Common myeloid progenitor, CD34-positive (primary cell): ENCODE measurements at regions not wholly inside any gene's neighbourhood (a gene's known extent, or its start where the extent isn't known, plus 50 kb on each side); places are given as distances from the start of the nearest gene placed in this dataset.

ENCODE experiments used
- CTCF ChIA-PET: fragments of 350-600 bp; sonication (Branson Sonifier 250); formaldehyde crosslinking; loops from one replicate; lab custom pipeline; 2021; ENCODE audit warnings: antibody characterized with exemption; lab: Charles Lee
- POLR2A ChIA-PET: fragments of 350-600 bp; sonication (Branson Sonifier 250); formaldehyde crosslinking; loops from one replicate; lab custom pipeline; 2021; ENCODE audit warnings: antibody characterized with exemption; lab: Charles Lee
- DNase-seq, 3 donors: peaks; one replicate each; pipeline versions ENCODE4 v3.0.0 to v3.0.0-alpha.2; 2013
- H3K27ac ChIP-seq, 2 experiments: 1 replicate in 1 of 2; 2 replicates in 1 of 2; pipeline ENCODE4 v1.7.0; 2013; ENCODE audit warnings: inconsistent platforms in 2 of 2, low read length in 2 of 2, mild to moderate bottlenecking in 2 of 2, low read depth in 1 of 2, moderate library complexity in 1 of 2; ENCODE audit not compliant: severe bottlenecking in 2 of 2, insufficient read depth in 1 of 2, poor library complexity in 1 of 2
- H3K27me3 ChIP-seq, 5 experiments: replicated peaks in 2 of 5; 1 replicate in 3 of 5; 2 replicates in 2 of 5; pipeline versions ENCODE4 v1.6.1 to v1.7.0; 2013; ENCODE audit warnings: low read length in 4 of 5, mild to moderate bottlenecking in 2 of 5, moderate library complexity in 2 of 5, inconsistent platforms in 1 of 5; ENCODE audit not compliant: insufficient read depth in 5 of 5, control insufficient read depth in 4 of 5
- H3K36me3 ChIP-seq, 4 experiments: 1 replicate in 2 of 4; 2 replicates in 2 of 4; pipeline versions ENCODE4 v1.6.1 to v1.7.0; 2013; ENCODE audit warnings: low read length in 3 of 4, control low read depth in 1 of 4, mild to moderate bottlenecking in 1 of 4; ENCODE audit not compliant: control insufficient read depth in 4 of 4, insufficient read depth in 4 of 4
- H3K4me1 ChIP-seq, 4 experiments: 1 replicate in 3 of 4; 2 replicates in 1 of 4; pipeline versions ENCODE4 v1.6.1 to v1.7.1; 2013; ENCODE audit warnings: low read length in 3 of 4, mild to moderate bottlenecking in 3 of 4, control low read depth in 1 of 4, inconsistent platforms in 1 of 4, moderate library complexity in 1 of 4; ENCODE audit not compliant: control insufficient read depth in 4 of 4, insufficient read depth in 4 of 4; ENCODE audit errors: control extremely low read depth in 1 of 4
- H3K4me3 ChIP-seq, 7 experiments: 1 replicate in 4 of 7; 2 replicates in 3 of 7; pipeline versions ENCODE4 v1.5.1 to v1.7.0; 2013; ENCODE audit warnings: mild to moderate bottlenecking in 7 of 7, low read length in 6 of 7, moderate library complexity in 6 of 7, inconsistent platforms in 2 of 7, low read depth in 2 of 7, control low read depth in 1 of 7; ENCODE audit not compliant: insufficient read depth in 4 of 7, control insufficient read depth in 1 of 7; ENCODE audit errors: extremely low read depth in 1 of 7
- H3K9me3 ChIP-seq, 5 experiments: 1 replicate in 4 of 5; 2 replicates in 1 of 5; pipeline versions ENCODE4 v1.6.1 to v1.7.1; 2013; ENCODE audit warnings: low read length in 4 of 5, mild to moderate bottlenecking in 2 of 5, inconsistent platforms in 1 of 5, low read depth in 1 of 5, moderate library complexity in 1 of 5; ENCODE audit not compliant: control insufficient read depth in 4 of 5, insufficient read depth in 2 of 5; ENCODE audit errors: control extremely low read depth in 1 of 5
- WGBS: methylation state at CpG from one replicate; pipeline ENCODE4 v1.1.5; 2013; ENCODE audit not compliant: insufficient coverage; 5-methylcytosine and 5-hydroxymethylcytosine counted together

GRCh38 chr2:181138816-181139215 is 158.4 kb downstream of the UBE2E3 start:
- Histone ChIP-seq H3K4me1 (peaks cover 0 to 3% (median 2%) of the 10 kb centered on the region in 4 experiments), H3K27ac (no peak overlapping the region), H3K9me3 (peaks cover 0 to 10% (median 2%) of the 10 kb centered on the region in 5 experiments), H3K36me3 (no peaks in the 10 kb centered on the region), H3K27me3 (no peaks in the 10 kb centered on the region), H3K4me3 (no peak overlapping the region)
- ChIA-PET POLR2A (no interaction called here), CTCF (no interaction called here)
- 50% methylated on average over 1 of the region's 3 CpGs for WGBS
- DNase-seq: no peak

GRCh38 chr2:181139831-181140230 is 159.4 kb downstream of the UBE2E3 start:
- no peak overlapping the region for H3K4me3 ChIP-seq
- H3K9me3 ChIP-seq: peaks cover 0 to 10% (median 1%) of the 10 kb centered on the region in 5 experiments
- peaks cover 0 to 7% (median 4%) of the 10 kb centered on the region in 4 experiments for H3K4me1 ChIP-seq
- POLR2A ChIA-PET: no interaction called here
- no peak for DNase-seq
- H3K36me3 ChIP-seq: no peaks in the 10 kb centered on the region
- no CpG with 5 or more reads among the region's 2 CpGs for WGBS
- CTCF ChIA-PET: no interaction called here
- no peak overlapping the region for H3K27ac ChIP-seq
- H3K27me3 ChIP-seq: no peaks in the 10 kb centered on the region

- POLR2A ChIA-PET: no interaction called here
- Histone ChIP-seq H3K4me1 (peaks cover 0 to 7% (median 4%) of the 10 kb centered on the region in 4 experiments), H3K36me3 (no peaks in the 10 kb centered on the region), H3K27me3 (no peaks in the 10 kb centered on the region), H3K9me3 (peaks cover 0 to 6% (median 0%) of the 10 kb centered on the region in 5 experiments), H3K27ac (no peak overlapping the region), H3K4me3 (no peak overlapping the region)
- no peak for DNase-seq
- 100% methylated on average over 1 of the region's 1 CpG for WGBS
- CTCF ChIA-PET: no interaction called here
These were observed 160.0 kb downstream of the UBE2E3 start for GRCh38 chr2:181140414-181140813.

GRCh38 chr2:181140928-181141327 is 160.5 kb downstream of the UBE2E3 start:
- Histone ChIP-seq H3K27ac (no peak overlapping the region), H3K9me3 (peaks cover 0 to 4% (median 2%) of the 10 kb centered on the region in 5 experiments), H3K4me1 (peaks cover 0 to 7% (median 4%) of the 10 kb centered on the region in 4 experiments), H3K36me3 (no peaks in the 10 kb centered on the region), H3K4me3 (no peak overlapping the region), H3K27me3 (no peaks in the 10 kb centered on the region)
- ChIA-PET CTCF (no interaction called here), POLR2A (no interaction called here)
- no CpG with 5 or more reads among the region's 1 CpG for WGBS
- no peak for DNase-seq

GRCh38 chr2:181141676-181142075 is 161.3 kb downstream of the UBE2E3 start:
- Histone ChIP-seq H3K27me3 (no peaks in the 10 kb centered on the region), H3K36me3 (no peaks in the 10 kb centered on the region), H3K9me3 (peaks cover 0 to 4% (median 1%) of the 10 kb centered on the region in 5 experiments), H3K4me3 (no peak overlapping the region), H3K27ac (no peak overlapping the region), H3K4me1 (peaks cover 0 to 7% (median 4%) of the 10 kb centered on the region in 4 experiments)
- no peak for DNase-seq
- ChIA-PET CTCF (interaction anchor here (1.2 kb wide), 1 partner anchor 11 kb away, joined by 3 read pairs; no protein-coding TSS in a partner anchor), POLR2A (no interaction called here)
- 94% methylated on average over 2 of the region's 2 CpGs for WGBS

- Histone ChIP-seq H3K27me3 (no peaks in the 10 kb centered on the region), H3K9me3 (peaks cover 0 to 4% (median 1%) of the 10 kb centered on the region in 5 experiments), H3K27ac (no peak overlapping the region), H3K4me3 (no peak overlapping the region), H3K36me3 (no peaks in the 10 kb centered on the region), H3K4me1 (peaks cover 0 to 7% (median 4%) of the 10 kb centered on the region in 4 experiments)
- 90% methylated on average over 3 of the region's 4 CpGs for WGBS
- DNase-seq: no peak
- ChIA-PET POLR2A (interaction anchor here (0.8 kb wide), 1 partner anchor 41 kb away, joined by 3 read pairs; no protein-coding TSS in a partner anchor), CTCF (interaction anchor here (1.2 kb wide), 1 partner anchor 10 kb away, joined by 3 read pairs; no protein-coding TSS in a partner anchor)
These were observed 162.1 kb downstream of the UBE2E3 start for GRCh38 chr2:181142514-181142913.

- CTCF ChIA-PET: interaction anchor here (1.4 to 2.4 kb wide), 2 partner anchors 33 to 323 kb away, joined by 3 to 7 read pairs; no protein-coding TSS in a partner anchor
- H3K27me3 ChIP-seq: no peaks in the 10 kb centered on the region
- H3K4me1 ChIP-seq: peaks cover 0 to 12% (median 4%) of the 10 kb centered on the region in 4 experiments
- POLR2A ChIA-PET: no interaction called here
- no peaks in the 10 kb centered on the region for H3K36me3 ChIP-seq
- no peak overlapping the region for H3K4me3 ChIP-seq
- H3K27ac ChIP-seq: no peak overlapping the region
- peaks cover 0 to 4% (median 1%) of the 10 kb centered on the region in 5 experiments for H3K9me3 ChIP-seq
- WGBS: no CpG with 5 or more reads among the region's 2 CpGs
- DNase-seq: no peak
These were observed 163.4 kb downstream of the UBE2E3 start for GRCh38 chr2:181143790-181144300.
